ENCODE measurements at regions not wholly inside any gene's neighbourhood (a gene's known extent, or its start where the extent isn't known, plus 50 kb on each side); places are given as distances from the start of the nearest gene placed in this dataset.

DNA sequence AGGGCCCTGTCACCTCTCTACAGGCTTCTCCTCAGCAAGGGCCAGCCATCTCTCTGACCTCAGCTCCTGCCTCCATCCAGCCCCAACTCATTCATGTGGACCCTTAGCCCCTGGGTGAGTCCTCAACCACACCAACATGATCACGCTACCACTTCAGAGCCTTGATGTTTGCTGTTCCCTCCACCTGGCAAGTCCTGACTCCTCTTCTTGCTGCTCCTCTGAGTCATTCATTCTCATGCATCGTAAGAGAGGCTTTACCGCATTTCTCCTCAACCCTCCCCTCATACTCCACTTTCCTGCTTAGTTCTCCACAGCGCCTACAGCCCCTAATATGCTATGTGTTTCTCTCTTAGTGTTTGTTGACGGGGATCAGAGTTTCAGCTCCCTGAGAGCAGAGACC is 99.9 kb downstream of the C17orf67 start:
- 96 to 98% methylated on average over 5 of the region's 5 CpGs for WGBS, 2 donors
- intact Hi-C loops (cut with DNase I) = no loop called here
- FAIRE-seq (no peak), ATAC-seq (no peak), DNase-seq (no peak)
- Histone ChIP-seq H3K27ac (no peak overlapping the region), H3K9me3 (no peaks in the 10 kb centered on the region), H3K4me3 (no peak overlapping the region), H3K4me1 (no peaks in the 10 kb centered on the region), H3K36me3 (no peaks in the 10 kb centered on the region), H3K27me3 (no peaks in the 10 kb centered on the region)
- TF ChIP-seq, protein P1, sequence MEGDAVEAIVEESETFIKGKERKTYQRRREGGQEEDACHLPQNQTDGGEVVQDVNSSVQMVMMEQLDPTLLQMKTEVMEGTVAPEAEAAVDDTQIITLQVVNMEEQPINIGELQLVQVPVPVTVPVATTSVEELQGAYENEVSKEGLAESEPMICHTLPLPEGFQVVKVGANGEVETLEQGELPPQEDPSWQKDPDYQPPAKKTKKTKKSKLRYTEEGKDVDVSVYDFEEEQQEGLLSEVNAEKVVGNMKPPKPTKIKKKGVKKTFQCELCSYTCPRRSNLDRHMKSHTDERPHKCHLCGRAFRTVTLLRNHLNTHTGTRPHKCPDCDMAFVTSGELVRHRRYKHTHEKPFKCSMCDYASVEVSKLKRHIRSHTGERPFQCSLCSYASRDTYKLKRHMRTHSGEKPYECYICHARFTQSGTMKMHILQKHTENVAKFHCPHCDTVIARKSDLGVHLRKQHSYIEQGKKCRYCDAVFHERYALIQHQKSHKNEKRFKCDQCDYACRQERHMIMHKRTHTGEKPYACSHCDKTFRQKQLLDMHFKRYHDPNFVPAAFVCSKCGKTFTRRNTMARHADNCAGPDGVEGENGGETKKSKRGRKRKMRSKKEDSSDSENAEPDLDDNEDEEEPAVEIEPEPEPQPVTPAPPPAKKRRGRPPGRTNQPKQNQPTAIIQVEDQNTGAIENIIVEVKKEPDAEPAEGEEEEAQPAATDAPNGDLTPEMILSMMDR (IDR thresholded peaks at IDR 0.05) = no peak

DNA sequence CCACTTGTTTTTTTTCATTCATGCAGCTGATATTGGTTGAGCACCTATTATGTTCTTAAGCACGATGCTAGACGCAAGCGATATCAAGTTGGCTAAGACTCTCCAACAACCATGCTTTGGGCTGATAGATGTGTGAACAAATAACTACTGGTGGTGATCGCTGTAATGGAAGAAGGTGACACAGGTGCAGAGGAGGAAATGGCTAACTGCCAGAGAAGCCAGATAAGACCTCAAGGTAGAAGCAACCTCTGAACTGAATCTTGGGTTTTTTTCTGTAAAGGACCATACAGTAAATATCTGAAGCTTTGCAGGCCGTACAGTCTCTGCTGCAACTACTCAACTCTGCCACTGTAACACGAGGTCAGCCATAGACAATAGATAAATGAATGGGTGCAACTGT is 97.9 kb downstream of the C17orf67 start:
- peak in 2 of 6 donors; percentile 27 to 35 for DNase-seq
- 31 to 36% methylated on average over 6 of the region's 6 CpGs for WGBS, 2 donors
- Histone ChIP-seq H3K27ac (no peak overlapping the region), H3K36me3 (no peaks in the 10 kb centered on the region), H3K4me3 (no peak overlapping the region), H3K9me3 (no peaks in the 10 kb centered on the region), H3K27me3 (no peaks in the 10 kb centered on the region), H3K4me1 (no peaks in the 10 kb centered on the region)
- TF ChIP-seq, protein P1 (IDR thresholded peaks at IDR 0.05) = no peak
- peak; percentile 51 to 82 (median 68) for ATAC-seq
- intact Hi-C loops (cut with DNase I) = no loop called here
- FAIRE-seq = no peak

- TF ChIP-seq, protein P1 (IDR thresholded peaks at IDR 0.05) = no peak
- intact Hi-C loops (cut with DNase I) = no loop called here
- H3K27ac ChIP-seq = no peak overlapping the region
- no peak for FAIRE-seq
- no peak overlapping the region for H3K4me3 ChIP-seq
- no peak for ATAC-seq
- H3K27me3 ChIP-seq = no peaks in the 10 kb centered on the region
- no peaks in the 10 kb centered on the region for H3K9me3 ChIP-seq
- WGBS, 2 donors = 81 to 82% methylated on average over 22 of the region's 22 CpGs
- no peaks in the 10 kb centered on the region for H3K36me3 ChIP-seq
- H3K4me1 ChIP-seq = no peaks in the 10 kb centered on the region
- no peak for DNase-seq
Observed at GRCh38 chr17:56737421-56738161, 96.1 kb downstream of the C17orf67 start.

GRCh38 chr17:56739376-56739775 is 94.3 kb downstream of the C17orf67 start:
- Histone ChIP-seq H3K9me3 (no peaks in the 10 kb centered on the region), H3K4me3 (no peak overlapping the region), H3K36me3 (no peaks in the 10 kb centered on the region), H3K27ac (no peak overlapping the region), H3K27me3 (no peaks in the 10 kb centered on the region), H3K4me1 (no peaks in the 10 kb centered on the region)
- intact Hi-C loops (cut with DNase I) = no loop called here
- no peak for ATAC-seq
- TF ChIP-seq, protein P1 (IDR thresholded peaks at IDR 0.05) = no peak
- FAIRE-seq = no peak
- no peak for DNase-seq

GRCh38 chr17:56739776-56740175 is 93.9 kb downstream of the C17orf67 start:
- TF ChIP-seq, protein P1 (IDR thresholded peaks at IDR 0.05) = no peak
- no peaks in the 10 kb centered on the region for H3K9me3 ChIP-seq
- no peak overlapping the region for H3K27ac ChIP-seq
- FAIRE-seq = no peak
- intact Hi-C loops (cut with DNase I) = no loop called here
- H3K4me1 ChIP-seq = no peaks in the 10 kb centered on the region
- ATAC-seq = no peak
- no peaks in the 10 kb centered on the region for H3K36me3 ChIP-seq
- DNase-seq = no peak
- 47% methylated on average over 6 of the region's 6 CpGs for WGBS, 2 donors
- H3K4me3 ChIP-seq = no peak overlapping the region
- H3K27me3 ChIP-seq = no peaks in the 10 kb centered on the region
